Stimulated activated CD4-positive, alpha-beta T cell treated with anti-CD3 and anti-CD28 coated beads, TNF-alpha, amount 100 ng/mL, for 48 hours (primary cell): ENCODE measurements at regions not wholly inside any gene's neighbourhood (a gene's known extent, or its start where the extent isn't known, plus 50 kb on each side); places are given as distances from the start of the nearest gene placed in this dataset.

Source experiments
- DNase-seq, 3 donors: peaks; one replicate each; pipeline ENCODE4 v3.0.0-alpha.2; 2020; ENCODE audit warnings: low read depth in 3 of 3

DNA sequence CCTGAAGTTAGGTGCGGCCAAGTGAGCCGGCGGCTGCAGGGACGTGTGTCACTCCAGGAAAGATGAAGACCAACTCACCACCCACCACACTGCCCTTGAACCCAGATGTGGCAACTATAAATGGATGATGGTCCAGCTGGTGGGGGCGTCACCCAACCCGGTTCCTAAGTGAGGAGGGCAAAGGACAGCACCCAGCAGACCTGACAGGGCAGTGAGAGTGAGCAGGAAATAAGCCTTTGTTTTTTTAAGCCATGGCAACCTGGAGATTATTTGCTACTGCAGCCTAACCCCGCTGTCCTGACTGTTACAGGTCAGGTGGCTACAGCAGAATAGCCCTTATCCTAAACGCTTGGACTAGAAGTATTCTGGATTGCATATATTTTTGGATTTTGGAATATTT lies 228.9 kb downstream of the CTTN start:
- no peak for DNase-seq

DNA sequence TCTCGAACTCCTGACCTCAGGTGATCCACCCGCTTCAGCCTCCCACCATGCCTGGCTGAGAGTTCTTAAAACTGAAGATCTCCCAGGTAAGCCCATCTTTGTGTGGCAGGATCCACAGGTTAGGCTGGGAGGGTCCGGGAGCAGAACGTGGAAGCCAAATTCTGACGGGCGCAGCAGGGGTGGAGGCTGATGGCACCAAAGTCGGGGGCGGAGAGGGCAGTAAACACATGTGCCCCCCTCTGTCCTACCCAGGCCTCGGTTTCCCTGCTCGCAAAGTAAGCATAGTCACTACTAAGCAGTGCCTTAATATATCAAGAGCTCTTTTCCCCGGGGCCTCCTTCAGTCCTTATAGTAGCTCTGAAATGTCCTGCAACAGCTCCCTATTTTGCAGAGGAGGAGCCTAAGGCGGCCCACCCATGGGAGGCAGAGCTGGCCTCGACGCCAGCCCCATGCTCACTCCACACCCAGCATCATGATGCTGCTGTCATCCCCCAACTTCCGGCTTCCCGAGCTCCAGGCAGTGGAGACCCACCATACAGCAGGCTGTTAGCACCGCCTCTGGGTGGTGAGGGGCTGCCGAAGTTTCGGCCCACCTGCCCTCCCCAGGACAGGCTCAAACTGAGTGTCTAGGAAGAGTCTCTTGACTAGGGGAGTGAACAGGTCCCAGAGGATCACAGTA lies 230.0 kb downstream of the CTTN start:
- no peak for DNase-seq

DNA sequence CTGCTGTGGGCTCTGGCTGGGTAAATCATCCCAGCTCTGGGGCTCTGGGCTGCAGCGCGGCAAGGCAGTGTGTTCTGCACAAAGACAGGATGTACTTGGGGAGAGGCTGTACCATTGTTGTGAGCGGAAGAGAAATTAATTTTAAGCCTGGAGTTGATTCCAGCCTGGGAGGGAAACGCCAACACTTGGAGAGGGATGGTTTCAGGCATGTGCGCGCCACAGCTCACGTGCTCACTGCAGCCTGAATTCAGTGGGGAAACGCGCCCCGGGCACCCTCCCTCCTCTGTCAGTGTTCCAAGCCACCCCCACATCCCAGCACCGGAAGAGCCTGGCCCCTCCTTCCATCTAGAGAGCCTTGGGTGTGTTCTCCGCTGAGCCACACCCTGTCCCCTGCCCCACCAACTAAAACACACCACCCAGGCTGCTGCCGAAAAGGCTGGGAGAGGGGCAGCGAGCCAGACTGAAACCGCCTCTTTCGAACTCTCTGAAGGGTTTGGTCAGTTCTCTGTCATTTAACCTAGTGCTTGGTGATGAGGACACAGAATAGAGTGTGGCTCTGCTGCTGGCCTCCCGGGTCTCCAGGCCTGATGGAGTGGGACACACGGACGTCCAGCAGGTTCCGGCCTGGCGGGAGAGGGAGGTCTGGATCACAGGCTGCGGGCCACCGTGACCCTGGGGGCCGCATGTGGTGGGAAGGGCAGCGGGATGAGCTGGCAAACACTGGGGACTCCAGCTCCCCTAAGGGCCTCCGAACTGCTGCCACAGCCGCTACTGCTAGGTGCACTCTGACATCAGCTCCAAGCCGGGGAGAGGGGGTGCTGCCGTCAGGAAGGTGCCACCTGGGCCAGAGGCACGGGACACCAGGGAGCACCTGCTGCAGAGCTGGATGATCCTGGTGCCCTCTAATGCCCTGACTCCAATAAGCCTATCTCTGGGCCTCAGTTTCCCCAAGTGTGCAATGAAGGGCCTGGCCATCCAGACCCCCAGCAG lies 230.8 kb downstream of the CTTN start:
- no peak for DNase-seq

DNA sequence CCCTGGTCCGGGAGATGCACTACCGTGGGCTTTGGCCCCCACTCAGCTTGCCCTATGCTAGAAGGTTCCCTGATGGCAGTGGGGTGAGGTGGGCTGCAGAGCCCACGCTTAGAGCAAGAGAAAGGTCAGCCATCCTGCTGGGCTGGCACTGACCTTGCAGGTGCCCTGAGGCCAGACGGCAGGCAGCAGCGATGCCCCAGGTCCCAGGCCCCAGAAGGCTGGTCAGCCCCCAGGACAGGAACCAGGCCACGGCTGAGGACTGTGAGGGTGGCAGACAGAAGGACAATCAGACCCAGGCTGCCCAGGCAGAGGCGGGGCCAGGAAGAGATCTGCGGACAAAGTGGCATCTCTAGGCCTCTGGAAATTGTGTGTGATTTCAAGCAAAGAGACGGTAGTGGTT lies 231.7 kb downstream of the CTTN start:
- no peak for DNase-seq

DNA sequence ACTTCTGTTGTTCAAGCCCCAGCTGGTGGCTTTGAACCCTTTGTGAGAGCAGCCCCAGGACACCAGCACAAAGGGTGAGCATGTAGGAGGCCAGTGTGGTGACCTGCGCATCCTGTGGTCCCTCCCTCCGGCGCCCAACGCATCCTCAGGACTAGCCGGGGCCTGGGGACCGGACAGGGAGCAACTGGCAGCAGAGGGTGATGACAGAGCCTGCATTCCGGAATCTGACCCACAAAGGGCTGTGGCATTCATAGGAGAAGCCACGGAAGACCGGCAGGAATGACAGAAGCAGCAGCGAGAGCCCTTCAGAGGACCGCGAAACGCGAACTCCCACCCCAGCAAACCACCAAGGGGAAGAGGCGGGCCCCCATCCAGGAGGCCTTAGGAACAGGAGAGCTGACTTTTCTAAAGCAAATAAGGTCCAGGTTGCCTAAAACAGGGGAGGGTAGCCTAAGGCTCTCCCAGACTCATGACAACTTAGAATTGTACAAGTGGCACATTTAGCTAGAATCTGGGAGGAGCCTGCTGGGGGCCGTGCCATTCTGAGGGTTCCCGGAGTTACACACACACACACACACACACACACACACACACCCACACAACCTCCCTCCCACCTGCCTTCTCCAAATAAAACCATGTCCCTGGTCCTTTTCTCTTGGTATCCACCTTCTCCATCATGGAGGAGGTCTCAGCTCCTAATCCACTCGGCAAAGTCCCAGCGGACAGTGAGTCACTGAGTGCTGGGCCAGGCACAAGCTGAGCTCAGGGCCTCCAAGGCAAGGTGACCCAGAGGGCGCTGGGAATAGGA lies 232.7 kb downstream of the CTTN start:
- DNase-seq: no peak

DNA sequence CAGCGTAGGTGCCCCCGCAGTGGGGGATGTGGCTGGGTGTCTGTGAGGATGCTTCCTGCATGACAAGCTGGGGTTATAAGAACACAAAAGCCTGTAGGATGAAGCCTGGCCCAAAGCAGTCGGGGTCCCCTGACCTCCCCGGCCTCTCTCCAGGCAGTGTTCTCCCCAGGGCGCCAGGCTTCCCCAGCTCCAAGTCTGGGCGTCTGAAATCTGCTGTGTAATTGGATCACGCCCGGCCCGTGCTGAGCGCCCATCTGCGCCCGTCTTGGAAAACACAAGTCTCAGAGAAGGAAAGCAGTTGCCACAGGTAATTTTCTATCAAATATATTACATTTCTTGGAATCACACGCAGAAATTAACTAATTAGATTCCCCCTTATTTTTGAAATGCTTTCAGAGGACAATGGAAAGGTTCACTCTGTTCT lies 233.3 kb downstream of the CTTN start:
- DNase-seq: no peak

DNA sequence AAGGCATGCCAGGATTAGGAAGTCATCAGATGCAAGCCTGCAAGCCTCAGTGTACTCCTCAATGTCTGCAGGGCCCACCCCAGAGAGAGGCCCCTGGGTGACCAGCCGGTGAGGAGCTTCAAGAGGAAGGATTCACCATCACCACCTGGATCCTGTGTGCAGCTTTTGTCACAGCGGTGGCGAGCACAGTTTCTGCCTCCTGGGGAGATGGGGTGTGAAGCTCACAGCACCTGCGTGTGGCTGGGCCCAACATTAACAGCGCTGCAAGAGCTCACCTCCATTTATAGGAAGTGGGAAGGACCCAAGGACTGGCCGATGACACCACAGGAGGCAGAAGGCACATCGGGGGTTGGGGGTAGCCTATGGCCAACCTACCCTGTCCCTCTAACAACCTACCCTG lies 235.3 kb downstream of the CTTN start:
- no peak for DNase-seq

DNA sequence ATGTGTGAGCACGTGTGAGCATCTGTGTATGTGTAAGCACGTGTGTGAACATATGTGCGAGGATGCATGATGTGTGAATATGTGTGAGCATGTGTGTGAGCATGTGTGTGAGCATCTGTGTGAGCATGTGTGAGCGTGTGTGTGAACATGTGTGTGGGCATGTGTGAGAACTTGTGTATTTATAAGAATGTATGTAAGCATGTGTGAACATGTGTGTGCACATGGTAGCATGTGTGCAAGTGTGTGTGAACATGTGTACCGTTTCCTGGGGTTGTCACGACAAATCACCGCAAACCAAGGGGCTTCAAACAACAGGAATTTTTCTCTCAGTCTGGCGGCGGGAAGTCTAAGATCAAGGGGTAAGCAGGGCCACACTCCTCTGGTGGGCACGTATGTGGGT lies 238.3 kb downstream of the CTTN start:
- DNase-seq: no peak

DNA sequence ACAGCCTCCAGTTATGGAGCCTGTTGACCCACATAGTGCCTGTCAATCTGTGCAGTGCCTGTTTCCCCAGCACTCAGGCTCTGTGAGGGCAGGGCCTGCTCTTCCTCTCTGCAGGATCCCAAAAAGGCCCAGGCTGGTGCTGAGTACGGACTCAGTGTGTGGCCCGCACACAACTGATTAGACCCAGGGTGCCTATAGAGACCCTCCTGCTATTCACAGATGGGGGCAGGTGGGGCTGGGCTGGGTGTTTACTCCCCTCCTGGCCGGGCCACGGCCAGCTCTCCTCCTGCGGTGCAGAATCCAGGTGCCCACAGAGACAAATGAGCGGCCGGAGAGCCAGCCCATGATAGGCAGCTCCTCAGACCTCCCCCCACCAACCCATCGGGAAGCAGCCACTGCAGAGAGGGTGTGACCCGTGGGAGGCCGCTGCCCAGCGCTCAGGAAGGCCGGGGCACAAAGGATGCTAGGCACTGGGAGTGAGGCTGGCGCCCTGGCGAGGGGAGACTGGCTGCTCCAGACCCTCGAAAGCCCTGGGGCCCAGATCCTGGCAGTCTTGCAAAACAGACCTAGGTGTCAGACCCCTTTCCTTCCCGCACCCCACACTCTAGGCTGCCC lies 239.0 kb downstream of the CTTN start:
- DNase-seq: no peak

DNA sequence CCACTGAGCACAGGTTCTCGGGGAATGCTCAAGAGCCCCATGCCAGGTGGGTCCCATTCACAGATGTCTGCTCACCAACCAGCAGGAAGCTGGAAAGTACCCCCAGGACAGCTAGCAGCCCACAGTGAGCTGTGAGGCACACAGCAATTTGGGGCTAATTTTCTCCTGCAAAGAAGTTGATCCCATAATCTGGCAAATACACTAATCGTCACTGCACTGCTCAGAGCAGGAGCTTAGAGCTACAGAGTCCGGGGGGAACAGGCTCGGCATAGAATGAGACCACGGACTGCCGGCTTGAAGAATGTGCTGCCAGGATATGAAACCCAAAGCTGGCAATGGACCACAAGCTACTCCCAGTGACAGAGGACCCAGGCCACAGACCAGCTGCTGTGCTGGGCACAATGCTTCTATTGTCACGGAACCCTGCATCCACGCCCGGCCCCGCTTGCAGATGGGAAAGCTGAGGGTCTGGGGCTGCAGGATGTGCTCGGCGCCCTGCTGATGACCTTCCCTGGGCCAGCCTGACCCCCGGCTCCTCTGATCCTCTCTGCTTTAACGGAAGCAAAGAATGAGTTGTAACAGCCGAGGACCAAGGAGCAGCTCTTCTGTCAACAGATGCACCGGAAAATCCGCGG lies 239.7 kb downstream of the CTTN start:
- no peak for DNase-seq

DNA sequence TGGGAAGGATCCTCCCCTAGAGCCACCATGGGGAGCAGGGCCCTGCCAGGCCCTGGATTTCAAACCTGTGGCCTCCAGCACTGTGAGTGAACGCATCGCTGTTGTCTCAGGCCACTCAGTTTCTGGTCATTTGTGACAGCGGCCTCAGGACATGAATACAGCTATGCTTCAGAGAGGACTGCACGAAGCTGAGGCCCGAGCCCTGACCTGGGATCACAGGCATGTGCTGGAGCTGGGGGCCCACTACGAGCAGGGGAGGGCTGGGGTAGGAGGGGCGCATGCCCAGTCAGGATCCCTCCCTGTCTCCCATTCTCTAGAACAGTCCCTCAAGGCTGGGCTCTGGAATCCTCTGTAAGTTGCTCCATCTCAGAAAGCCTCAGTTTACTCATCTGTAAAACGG lies 242.1 kb downstream of the CTTN start:
- DNase-seq: no peak

DNA sequence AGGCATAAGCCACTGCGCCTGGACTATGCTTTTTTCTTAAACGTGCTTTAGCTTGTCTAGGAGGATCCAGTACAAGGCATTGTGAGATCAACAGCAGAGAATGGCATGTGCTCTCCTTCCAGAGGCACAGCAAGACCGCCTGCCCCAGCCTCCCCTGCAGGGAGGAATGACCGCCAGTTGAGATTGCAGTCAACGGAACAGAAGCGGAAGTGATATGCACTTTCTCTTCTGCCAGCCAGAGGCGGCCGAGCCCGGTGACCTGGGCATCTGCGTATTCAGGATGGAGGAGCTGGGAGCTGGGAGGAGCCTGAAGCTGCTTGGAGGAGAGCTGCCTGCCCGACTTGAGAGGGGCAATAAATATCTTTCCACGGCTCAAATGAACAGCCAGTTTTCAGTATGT lies 243.0 kb downstream of the CTTN start:
- no peak for DNase-seq

DNA sequence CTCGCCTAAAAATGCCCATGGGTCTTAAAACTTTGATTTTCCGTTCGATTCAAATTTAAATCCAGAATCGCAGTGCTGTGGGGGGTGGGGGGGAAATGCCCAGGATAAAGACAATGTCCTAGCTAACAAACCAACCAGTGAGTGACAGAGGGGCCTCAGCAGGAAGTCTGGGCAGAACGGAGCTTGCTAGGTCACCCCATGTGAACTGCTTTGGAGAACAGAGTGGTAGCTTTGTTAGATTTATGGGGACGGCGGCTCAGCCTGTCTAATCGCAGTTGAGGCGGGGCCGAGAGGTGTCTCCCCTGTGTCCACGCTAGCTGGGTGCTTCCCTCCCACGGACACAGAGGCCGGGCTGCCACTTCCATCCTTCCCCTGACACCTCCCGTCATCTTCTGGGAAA lies 243.9 kb downstream of the CTTN start:
- DNase-seq: no peak

DNA sequence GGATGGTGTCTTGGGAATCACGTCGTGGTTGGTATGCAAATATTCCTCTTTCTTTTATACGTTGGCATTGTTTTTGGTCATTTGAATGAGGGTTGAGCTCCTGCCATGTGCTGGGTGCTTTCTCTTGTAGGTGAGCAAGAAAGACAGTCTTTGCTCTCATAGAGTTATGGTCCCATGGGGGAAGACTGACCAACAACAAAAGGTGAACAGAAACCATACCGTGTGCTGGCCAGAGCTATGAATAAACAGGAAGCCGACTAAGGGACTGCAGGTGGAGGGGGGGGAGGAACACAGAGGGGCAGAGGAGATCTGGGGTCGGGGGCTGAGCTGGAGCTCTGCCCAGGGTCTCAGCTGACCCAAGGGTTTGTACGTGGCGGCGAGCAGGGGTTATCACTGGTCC lies 245.3 kb downstream of the CTTN start:
- no peak for DNase-seq

DNA sequence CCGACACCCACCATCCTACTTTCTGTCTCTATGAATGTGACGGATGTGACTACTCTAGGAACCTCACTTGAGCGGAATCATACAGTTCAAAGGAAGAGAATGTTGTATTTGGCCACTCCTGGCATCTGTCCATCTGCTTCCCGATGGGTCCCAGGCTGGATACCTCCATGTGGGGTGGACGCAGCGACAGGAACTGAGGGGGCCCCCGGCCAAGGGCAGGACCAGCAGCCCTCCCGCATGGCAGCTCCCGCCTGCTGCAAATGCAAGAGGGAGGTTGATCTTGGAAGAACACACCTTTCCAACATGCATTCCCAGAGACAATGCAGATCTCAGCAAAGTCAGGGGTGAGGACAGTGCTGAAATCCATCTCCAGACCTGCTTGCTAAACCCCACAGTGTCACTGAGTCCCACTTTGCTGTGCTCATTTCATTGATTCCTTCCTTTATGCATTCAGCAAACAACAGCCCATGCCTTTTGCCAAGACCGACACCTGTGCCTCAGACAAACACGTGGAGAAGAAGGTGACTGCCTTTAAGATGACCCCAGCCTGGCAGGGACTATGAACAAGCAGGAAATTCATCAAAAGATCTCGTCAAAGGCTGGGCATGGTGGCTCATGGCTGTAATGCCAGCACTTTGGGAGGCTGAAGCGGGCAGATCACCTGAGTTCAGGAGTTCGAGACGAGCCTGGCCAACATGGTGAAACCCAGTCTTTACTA lies 246.2 kb downstream of the CTTN start:
- DNase-seq: no peak

DNA sequence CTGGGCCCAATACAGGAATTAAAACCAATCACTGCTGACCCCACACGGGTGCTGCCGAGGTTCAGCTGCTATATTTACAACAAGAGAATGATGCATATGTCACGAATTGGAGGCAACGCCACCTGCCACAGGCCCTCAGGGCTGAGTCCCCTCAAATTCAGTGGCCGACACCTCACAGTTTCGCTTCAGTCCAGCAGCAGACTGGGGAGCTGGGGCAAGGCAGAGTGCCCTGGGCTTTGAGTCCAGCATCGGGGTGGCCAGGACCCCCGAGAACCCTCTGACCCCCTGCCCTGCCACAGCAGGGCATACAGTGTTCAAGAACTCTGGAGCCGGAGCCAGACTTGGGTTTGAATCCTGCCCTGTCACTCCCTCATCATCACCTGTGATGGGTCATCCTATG lies 247.2 kb downstream of the CTTN start:
- no peak for DNase-seq

DNA sequence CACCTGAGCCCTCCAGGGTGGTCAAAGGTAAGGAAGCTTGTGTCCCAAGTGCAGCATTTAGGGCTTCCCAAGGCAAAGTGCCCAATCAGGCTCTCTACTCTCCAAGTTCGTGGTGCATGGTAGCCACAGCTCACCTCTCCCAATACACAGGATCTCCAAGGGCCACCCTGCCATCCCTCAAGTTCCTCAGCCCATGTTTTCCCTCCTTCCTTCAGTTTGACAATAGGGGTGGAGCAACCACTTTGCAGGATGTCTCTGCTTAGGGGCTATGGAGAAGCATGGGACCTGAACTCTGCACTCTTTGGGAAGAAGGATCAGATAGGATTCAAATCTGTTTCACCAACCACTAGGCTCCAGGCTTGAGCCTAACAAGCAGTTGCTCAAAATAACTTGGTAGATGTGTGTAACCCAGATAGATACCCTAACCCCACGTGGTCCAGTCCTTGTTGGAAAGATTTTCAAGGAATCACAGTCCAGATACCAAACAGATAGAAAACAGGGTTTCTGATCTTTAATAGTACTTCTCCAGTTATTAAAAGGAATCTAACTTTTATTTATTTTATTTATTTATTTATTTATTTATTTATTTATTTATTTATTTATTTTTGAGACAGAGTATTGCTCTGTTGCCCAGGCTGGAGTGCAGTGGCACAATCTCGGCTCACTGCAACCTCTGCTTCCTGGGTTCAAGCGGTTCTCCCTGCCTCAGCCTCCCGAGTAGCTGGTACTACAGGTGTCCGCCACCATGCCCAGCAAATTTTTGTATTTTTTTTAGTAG lies 248.1 kb downstream of the CTTN start:
- DNase-seq: no peak

DNA sequence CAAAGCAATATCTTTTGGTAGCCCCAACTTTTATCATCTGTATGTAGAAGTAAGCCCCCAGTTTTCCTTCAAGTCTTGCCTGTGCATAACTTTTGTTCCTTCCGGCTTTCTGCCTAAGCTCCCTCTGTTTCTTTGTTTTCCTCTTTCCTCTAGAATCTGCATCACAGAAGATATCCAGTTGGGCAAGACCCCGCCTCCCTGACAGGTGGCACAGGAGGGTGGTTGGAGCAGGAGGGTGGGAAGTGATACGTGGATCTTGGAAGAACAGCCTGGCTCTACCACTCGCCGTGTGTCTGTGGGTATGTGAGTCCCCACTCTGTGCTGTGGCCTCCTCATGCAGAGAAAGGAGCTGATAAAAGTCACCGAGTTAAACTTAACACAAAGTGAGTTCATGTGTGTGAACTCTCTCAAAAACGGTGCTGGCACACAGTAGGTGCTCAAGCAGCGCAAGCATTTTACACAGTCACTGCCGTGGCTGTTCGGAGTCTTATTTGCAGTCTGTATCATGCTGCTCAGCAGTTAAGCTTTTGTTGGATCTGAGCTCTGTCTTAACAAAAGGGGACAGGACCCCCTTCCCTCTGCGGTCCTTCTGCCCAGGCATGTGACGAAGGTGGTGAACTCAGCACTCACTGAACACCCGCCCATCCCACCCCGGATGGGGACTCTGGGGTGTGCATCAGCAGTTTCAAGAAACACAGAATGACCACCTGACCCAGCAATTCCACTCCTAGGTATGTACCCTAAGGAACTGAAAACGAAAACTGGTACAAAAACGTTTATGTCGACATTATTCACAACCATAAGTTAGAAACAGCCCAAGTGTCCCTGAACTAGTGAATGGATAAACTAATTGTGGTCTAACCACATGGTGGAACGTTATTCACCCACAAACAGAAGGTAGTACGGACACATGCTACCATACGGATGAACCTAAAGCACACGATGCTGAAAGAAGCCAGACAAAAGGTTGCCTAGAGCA lies 249.1 kb downstream of the CTTN start:
- DNase-seq: no peak
